Caki2 (cell line): ENCODE measurements at regions not wholly inside any gene's neighbourhood (a gene's known extent, or its start where the extent isn't known, plus 50 kb on each side); places are given as distances from the start of the nearest gene placed in this dataset.
"Not testable (repeated sequence)": the region's sequence is repeated elsewhere in the genome, so short reads cannot be mapped to it uniquely, and the experiment has no call there.

Experiments used
- DNase-seq: peaks from one replicate; pipeline ENCODE4 v3.0.0-alpha.2; 2015; ENCODE audit warnings: low read depth
- in situ Hi-C: cut with HindIII; loops from 2 replicates; pipeline ENCODE4 v1.10.0; 2016; ENCODE audit warnings: low sequenced_read_pairs, low pct_unique_long_range_greater_than_20kb, mixed read lengths

GRCh38 chr4:154119317-154119716 is 330.4 kb upstream of the SFRP2 start:
- DNase-seq: no peak
- in situ Hi-C loops: no loop called here

GRCh38 chr4:154117726-154118125 is 328.8 kb upstream of the SFRP2 start:
- DNase-seq, in situ Hi-C loops: not testable (repeated sequence)

- in situ Hi-C loops: no loop called here
- DNase-seq: no peak
Observed at GRCh38 chr4:154107337-154107736, 318.5 kb upstream of the SFRP2 start.

GRCh38 chr4:154088741-154089140 is 299.9 kb upstream of the SFRP2 start:
- DNase-seq: no peak
- in situ Hi-C loops: no loop called here

- in situ Hi-C loops: no loop called here
Observed at GRCh38 chr4:154086247-154086646, 297.4 kb upstream of the SFRP2 start.

GRCh38 chr4:154084864-154085263 is 296.0 kb upstream of the SFRP2 start:
- in situ Hi-C loops: no loop called here
- peak; percentile 60 for DNase-seq

More at GRCh38 chr4:154086247-154086646, 297.4 kb upstream of the SFRP2 start:
- peak; percentile 60 for DNase-seq

- DNase-seq: peak; percentile 87
- in situ Hi-C loops: no loop called here
Observed at GRCh38 chr4:154082760-154083535, 294.1 kb upstream of the SFRP2 start.

- in situ Hi-C loops: no loop called here
- no peak for DNase-seq
Observed at GRCh38 chr4:154081391-154081790, 292.5 kb upstream of the SFRP2 start.

GRCh38 chr4:154078504-154079350 is 289.8 kb upstream of the SFRP2 start:
- in situ Hi-C loops: no loop called here
- DNase-seq: no peak

GRCh38 chr4:154076921-154077320 is 288.0 kb upstream of the SFRP2 start:
- in situ Hi-C loops: no loop called here
- peak; percentile 33 for DNase-seq

- in situ Hi-C loops: no loop called here
- DNase-seq: peak; percentile 81
Observed at GRCh38 chr4:154073107-154073822, 284.4 kb upstream of the SFRP2 start.

GRCh38 chr4:154067786-154068185 is 278.9 kb upstream of the SFRP2 start:
- in situ Hi-C loops: no loop called here

GRCh38 chr4:154065368-154065767 is 276.5 kb upstream of the SFRP2 start:
- no peak for DNase-seq
- in situ Hi-C loops: no loop called here

More at GRCh38 chr4:154067786-154068185, 278.9 kb upstream of the SFRP2 start:
- no peak for DNase-seq

GRCh38 chr4:154064244-154064643 is 275.4 kb upstream of the SFRP2 start:
- no peak for DNase-seq
- in situ Hi-C loops: no loop called here

- in situ Hi-C loops: no loop called here
- DNase-seq: no peak
Observed at GRCh38 chr4:154049457-154050181, 260.7 kb upstream of the SFRP2 start.

GRCh38 chr4:154047733-154048132 is 258.9 kb upstream of the SFRP2 start:
- DNase-seq: no peak
- in situ Hi-C loops: no loop called here

- in situ Hi-C loops: no loop called here
- DNase-seq: no peak
Observed at GRCh38 chr4:154044742-154045485, 256.0 kb upstream of the SFRP2 start.
